BE2C (cell line): ENCODE measurements at regions not wholly inside any gene's neighbourhood (a gene's known extent, or its start where the extent isn't known, plus 50 kb on each side); places are given as distances from the start of the nearest gene placed in this dataset.
A peak's percentile ranks its signal among the peaks of the same experiment; 100 is the strongest.

ENCODE experiments used
- DNase-seq: peaks from one replicate; pipeline ENCODE4 v3.0.0-alpha.2; 2020
- H3K27me3 ChIP-seq: fragments of 250-450 bp; sonication (Bioruptor Pico); 2 replicates; pipeline ENCODE4 v1.5.1; 2020; ENCODE audit warnings: mild to moderate bottlenecking
- H3K36me3 ChIP-seq: fragments of 250-450 bp; sonication (Bioruptor Pico); 2 replicates; pipeline ENCODE4 v1.5.1; 2020; ENCODE audit warnings: mild to moderate bottlenecking
- H3K4me1 ChIP-seq: fragments of 250-450 bp; sonication (Bioruptor Pico); 2 replicates; pipeline ENCODE4 v1.5.1; 2020
- H3K4me3 ChIP-seq: 2 replicates; pipeline ENCODE4 v1.5.1; 2011; ENCODE audit warnings: low read depth, low read length
- H3K9me3 ChIP-seq: fragments of 250-450 bp; sonication (Bioruptor Pico); 2 replicates; pipeline ENCODE4 v1.5.1; 2020
- CTCF ChIP-seq: IDR thresholded peaks from 2 replicates; pipeline ENCODE4 v1.5.1; 2012; ENCODE audit warnings: mild to moderate bottlenecking, low read depth, low read length

- Histone ChIP-seq H3K4me3 (no peak overlapping the region), H3K9me3 (no peaks in the 10 kb centered on the region), H3K36me3 (no peaks in the 10 kb centered on the region), H3K27me3 (no peaks in the 10 kb centered on the region), H3K4me1 (peaks cover 5% of the 10 kb centered on the region; the same call in 1 of the 2 replicates)
- no peak for TF ChIP-seq CTCF
- no peak for DNase-seq
These were observed 100.7 kb downstream of the ANKRD60 start for GRCh38 chr20:58127701-58128111.

- no peaks in the 10 kb centered on the region for H3K4me1 ChIP-seq
- no peaks in the 10 kb centered on the region for H3K36me3 ChIP-seq
- no peaks in the 10 kb centered on the region for H3K27me3 ChIP-seq
- no peak for TF ChIP-seq CTCF
- H3K4me3 ChIP-seq: no peak overlapping the region
- no peak for DNase-seq
- H3K9me3 ChIP-seq: no peaks in the 10 kb centered on the region
These were observed 102.7 kb downstream of the ANKRD60 start for GRCh38 chr20:58125726-58126125.

- H3K4me3 ChIP-seq: no peak overlapping the region
- no peaks in the 10 kb centered on the region for H3K36me3 ChIP-seq
- H3K9me3 ChIP-seq: no peaks in the 10 kb centered on the region
- H3K27me3 ChIP-seq: no peaks in the 10 kb centered on the region; the same call in 1 of the 2 replicates
- H3K4me1 ChIP-seq: no peaks in the 10 kb centered on the region
- TF ChIP-seq CTCF: no peak
- no peak for DNase-seq
These were observed 110.5 kb downstream of the ANKRD60 start for GRCh38 chr20:58117944-58118343.

- Histone ChIP-seq H3K4me1 (no peaks in the 10 kb centered on the region), H3K27me3 (no peaks in the 10 kb centered on the region; the same call in 1 of the 2 replicates), H3K9me3 (no peaks in the 10 kb centered on the region), H3K4me3 (no peak overlapping the region), H3K36me3 (no peaks in the 10 kb centered on the region)
- 0 out of 2 replicates have a peak, but pooled peaks have one; percentile 20 for TF ChIP-seq CTCF
- no peak for DNase-seq
These were observed 111.9 kb downstream of the ANKRD60 start for GRCh38 chr20:58116505-58116904.

GRCh38 chr20:58113716-58114115, 114.7 kb downstream of the ANKRD60 start:
- H3K9me3 ChIP-seq: no peaks in the 10 kb centered on the region
- no peaks in the 10 kb centered on the region for H3K36me3 ChIP-seq
- H3K27me3 ChIP-seq: no peaks in the 10 kb centered on the region; the same call in 1 of the 2 replicates
- TF ChIP-seq CTCF: no peak
- H3K4me1 ChIP-seq: no peaks in the 10 kb centered on the region
- no peak overlapping the region for H3K4me3 ChIP-seq
- DNase-seq: no peak

GRCh38 chr20:58112017-58112781, 116.3 kb downstream of the ANKRD60 start:
- Histone ChIP-seq H3K9me3 (no peaks in the 10 kb centered on the region), H3K4me3 (no peak overlapping the region), H3K27me3 (no peaks in the 10 kb centered on the region; the same call in 1 of the 2 replicates), H3K4me1 (no peaks in the 10 kb centered on the region), H3K36me3 (no peaks in the 10 kb centered on the region)
- no peak for TF ChIP-seq CTCF
- no peak for DNase-seq
